ENCODE measurements at regions not wholly inside any gene's neighbourhood (a gene's known extent, or its start where the extent isn't known, plus 50 kb on each side); places are given as distances from the start of the nearest gene placed in this dataset.

GRCh38 chr5:37971483-37972024 lies 131.7 kb upstream of the GDNF start:
- TF ChIP-seq, protein P1, sequence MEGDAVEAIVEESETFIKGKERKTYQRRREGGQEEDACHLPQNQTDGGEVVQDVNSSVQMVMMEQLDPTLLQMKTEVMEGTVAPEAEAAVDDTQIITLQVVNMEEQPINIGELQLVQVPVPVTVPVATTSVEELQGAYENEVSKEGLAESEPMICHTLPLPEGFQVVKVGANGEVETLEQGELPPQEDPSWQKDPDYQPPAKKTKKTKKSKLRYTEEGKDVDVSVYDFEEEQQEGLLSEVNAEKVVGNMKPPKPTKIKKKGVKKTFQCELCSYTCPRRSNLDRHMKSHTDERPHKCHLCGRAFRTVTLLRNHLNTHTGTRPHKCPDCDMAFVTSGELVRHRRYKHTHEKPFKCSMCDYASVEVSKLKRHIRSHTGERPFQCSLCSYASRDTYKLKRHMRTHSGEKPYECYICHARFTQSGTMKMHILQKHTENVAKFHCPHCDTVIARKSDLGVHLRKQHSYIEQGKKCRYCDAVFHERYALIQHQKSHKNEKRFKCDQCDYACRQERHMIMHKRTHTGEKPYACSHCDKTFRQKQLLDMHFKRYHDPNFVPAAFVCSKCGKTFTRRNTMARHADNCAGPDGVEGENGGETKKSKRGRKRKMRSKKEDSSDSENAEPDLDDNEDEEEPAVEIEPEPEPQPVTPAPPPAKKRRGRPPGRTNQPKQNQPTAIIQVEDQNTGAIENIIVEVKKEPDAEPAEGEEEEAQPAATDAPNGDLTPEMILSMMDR (IDR thresholded peaks at IDR 0.05; ENCODE audit: borderline replicate concordance, control extremely low read depth, extremely low read depth, insufficient read depth, missing control alignments) = no peak
- in situ Hi-C loops (cut with MboI; ENCODE audit: low sequenced_read_pairs, unreplicated experiment) = no loop called here
- DNase-seq (ENCODE audit: low spot score) = no peak

- no peak for DNase-seq (ENCODE audit: low spot score)
- TF ChIP-seq, protein P1 (IDR thresholded peaks at IDR 0.05; ENCODE audit: borderline replicate concordance, control extremely low read depth, extremely low read depth, insufficient read depth, missing control alignments) = no peak
- in situ Hi-C loops (cut with MboI; ENCODE audit: low sequenced_read_pairs, unreplicated experiment) = no loop called here
These were observed 127.0 kb upstream of the GDNF start for GRCh38 chr5:37966871-37967270.

- TF ChIP-seq, protein P1 (IDR thresholded peaks at IDR 0.05; ENCODE audit: borderline replicate concordance, control extremely low read depth, extremely low read depth, insufficient read depth, missing control alignments) = no peak
- no peak for DNase-seq (ENCODE audit: low spot score)
- in situ Hi-C loops (cut with MboI; ENCODE audit: low sequenced_read_pairs, unreplicated experiment) = no loop called here
These were observed 126.5 kb upstream of the GDNF start for GRCh38 chr5:37966291-37966690.

GRCh38 chr5:37962389-37962788 lies 122.5 kb upstream of the GDNF start:
- TF ChIP-seq, protein P1 (IDR thresholded peaks at IDR 0.05; ENCODE audit: borderline replicate concordance, control extremely low read depth, extremely low read depth, insufficient read depth, missing control alignments) = no peak
- in situ Hi-C loops (cut with MboI; ENCODE audit: low sequenced_read_pairs, unreplicated experiment) = no loop called here
- no peak for DNase-seq (ENCODE audit: low spot score)

DNA sequence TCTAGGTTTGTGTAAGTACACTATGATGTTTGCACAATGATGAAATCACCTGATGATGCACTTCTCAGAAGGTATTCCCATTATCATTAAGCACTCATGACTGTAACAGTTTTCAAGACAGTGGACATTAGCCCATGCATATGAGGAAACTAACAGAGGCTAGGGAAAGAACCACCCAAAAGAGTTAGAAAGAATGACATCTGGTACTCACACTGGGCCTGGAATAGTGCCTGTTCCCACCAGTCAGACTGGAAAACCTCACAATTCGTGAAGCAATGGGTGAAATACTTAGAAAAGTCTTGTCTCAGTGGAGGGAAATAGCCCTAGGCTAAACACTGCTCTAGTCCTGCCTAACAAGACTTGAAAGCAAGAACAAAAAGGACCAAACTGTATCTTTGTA lies 117.4 kb upstream of the GDNF start:
- in situ Hi-C loops (cut with MboI; ENCODE audit: low sequenced_read_pairs, unreplicated experiment) = no loop called here
- TF ChIP-seq, protein P1 (IDR thresholded peaks at IDR 0.05; ENCODE audit: borderline replicate concordance, control extremely low read depth, extremely low read depth, insufficient read depth, missing control alignments) = no peak
- DNase-seq (ENCODE audit: low spot score) = no peak

- in situ Hi-C loops (cut with MboI; ENCODE audit: low sequenced_read_pairs, unreplicated experiment) = no loop called here
- DNase-seq (ENCODE audit: low spot score) = no peak
- TF ChIP-seq, protein P1 (IDR thresholded peaks at IDR 0.05; ENCODE audit: borderline replicate concordance, control extremely low read depth, extremely low read depth, insufficient read depth, missing control alignments) = no peak
These were observed 115.9 kb upstream of the GDNF start for GRCh38 chr5:37955748-37956147.
